Heart right ventricle (tissue), 16 donors: ENCODE measurements at regions not wholly inside any gene's neighbourhood (a gene's known extent, or its start where the extent isn't known, plus 50 kb on each side); places are given as distances from the start of the nearest gene placed in this dataset.
"Not testable (repeated sequence)": the region's sequence is repeated elsewhere in the genome, so short reads cannot be mapped to it uniquely, and the experiment has no call there.

Experiments
- ATAC-seq, 8 donors: fragments of 200-7000 bp; cut with Tn5 transposase; one replicate each; pipeline ENCODE4 v1.9.1; 2020; ENCODE audit warnings: mild to moderate bottlenecking in 8 of 8, moderate library complexity in 8 of 8, moderate number of reproducible peaks in 1 of 8
- DNase-seq, 2 donors: peaks; one replicate each; pipeline ENCODE4 v3.0.0-alpha.2; 2020
- H3K27ac ChIP-seq, 10 donors: fragments of 200-600 bp; sonication (generic) in 2 of 10; one replicate each; pipeline versions ENCODE4 v1.5.0 to v1.8.0; 2020 to 2022; ENCODE audit warnings: mild to moderate bottlenecking in 3 of 10
- H3K27me3 ChIP-seq, 7 donors: fragments of 200-600 bp; one replicate each; pipeline ENCODE4 v1.8.0; 2021 to 2022; ENCODE audit warnings: mild to moderate bottlenecking in 2 of 7
- H3K36me3 ChIP-seq, 9 donors: fragments of 200-600 bp; sonication (generic) in 1 of 9; one replicate each; pipeline versions ENCODE4 v1.5.0 to v1.8.0; 2020 to 2022; ENCODE audit warnings: mild to moderate bottlenecking in 2 of 9
- H3K4me1 ChIP-seq, 9 donors: fragments of 200-600 bp; sonication (generic) in 1 of 9; one replicate each; pipeline versions ENCODE4 v1.5.0 to v1.8.0; 2020 to 2022; ENCODE audit warnings: mild to moderate bottlenecking in 4 of 9
- H3K4me3 ChIP-seq, 10 donors: fragments of 200-600 bp; sonication (generic) in 2 of 10; one replicate each; pipeline versions ENCODE4 v1.5.0 to v1.8.0; 2020 to 2022; ENCODE audit warnings: mild to moderate bottlenecking in 7 of 10, moderate library complexity in 2 of 10
- H3K9me3 ChIP-seq, 11 donors: fragments of 200-600 bp in 10 of 11; sonication (generic) in 2 of 11; one replicate each; pipeline versions ENCODE4 v1.5.0 to v1.8.0; 2013 to 2022; ENCODE audit warnings: mild to moderate bottlenecking in 2 of 11, control low read depth in 1 of 11, moderate library complexity in 1 of 11
- CTCF ChIP-seq, 9 donors: fragments of 200-600 bp; sonication (generic) in 2 of 9; IDR thresholded peaks; one replicate each; pipeline versions ENCODE4 v1.5.0 to v1.8.0; 2021 to 2022; ENCODE audit warnings: antibody characterized with exemption in 9 of 9, mild to moderate bottlenecking in 5 of 9, moderate library complexity in 1 of 9
- WGBS, 2 donors: extraction: QIAGEN DNeasy Blood & Tissue Kit; methylation state at CpG; one replicate each; pipeline ENCODE4 v1.1.7; 2013; ENCODE audit warnings: inconsistent platforms in 1 of 2; 5-methylcytosine and 5-hydroxymethylcytosine counted together
- intact Hi-C, 10 donors: fragments of 100-400 bp; cut with DNase I; formaldehyde crosslinking; loops; one replicate each; pipeline versions ENCODE4 v1.11.1 to v1.14.2; 2022
- donor health status: Arrhythmogenic right ventricular cardiomyopathy.
- donor health status: ischemic (EF 13 %, LVEDD 7.1; RV severe dilation, severe dysfunction).
- donor health status: healthy with polysubstance abuse.
- donor health status: DM: no; HTN: yes; CAD: no.
- donor health status: DM: no; HTN: no; CAD: no.
- donor health status: ischemic (EF 25% LVEDD 6.9; RV normal size, moderate dysfunction).
- donor health status: ischemic (EF 25% LVEDD 5.7; RV mildly dilated, moderate dysfunction).
- donor health status: healthy.
- donor health status: DM: yes; HTN: yes; CAD: no.
- donor health status: Ischemic cardiomyopathy.
- donor health status: ischemic (EF 35%, LVEDD 5.7; RV mildly dilated, moderate dysfunction).
- donor health status: nonischemic (EF 11% LVEDD 7.7; RV severe dilation, severe dysfunction).
- donor health status: DM: yes; HTN: yes; CAD: no.
- donor health status: PGD.
- donor health status: ischemic (EF 29% LVEDD 5.4; RV normal size, mild dysfunction).
- donor health status: nonischemic (EF 23%, LVEDD 6.1; RV moderate dilation, normal function).

GRCh38 chr1:199515261-199515660 lies 512.2 kb upstream of the NR5A2 start:
- intact Hi-C loops: no loop called here
- no peak for TF ChIP-seq CTCF (IDR thresholded peaks at IDR 0.05)
- no peaks in the 10 kb centered on the region for H3K9me3 ChIP-seq
- 76 to 77% methylated on average over 4 of the region's 4 CpGs for WGBS, 2 donors
- H3K27me3 ChIP-seq: no peaks in the 10 kb centered on the region
- DNase-seq (no peak), ATAC-seq (no peak)
- no peak overlapping the region for H3K27ac ChIP-seq
- H3K4me3 ChIP-seq: no peak overlapping the region
- H3K36me3 ChIP-seq: no peaks in the 10 kb centered on the region
- no peaks in the 10 kb centered on the region for H3K4me1 ChIP-seq

- intact Hi-C loops: no loop called here
- no peak for TF ChIP-seq CTCF (IDR thresholded peaks at IDR 0.05)
- Histone ChIP-seq H3K27ac (no peak overlapping the region), H3K9me3 (no peaks in the 10 kb centered on the region), H3K4me1 (no peaks in the 10 kb centered on the region), H3K27me3 (no peaks in the 10 kb centered on the region), H3K4me3 (no peak overlapping the region), H3K36me3 (no peaks in the 10 kb centered on the region)
- 15 to 17% methylated on average over 1 of the region's 1 CpG for WGBS, 2 donors
- no peak for DNase-seq
- ATAC-seq: no peak
Observed at GRCh38 chr1:199522338-199522737, 505.2 kb upstream of the NR5A2 start.

- Histone ChIP-seq H3K4me1 (no peaks in the 10 kb centered on the region), H3K27ac (no peak overlapping the region), H3K9me3 (no peaks in the 10 kb centered on the region), H3K36me3 (no peaks in the 10 kb centered on the region), H3K27me3 (no peaks in the 10 kb centered on the region), H3K4me3 (no peak overlapping the region)
- TF ChIP-seq CTCF (IDR thresholded peaks at IDR 0.05): no peak
- 83 to 85% methylated on average over 2 of the region's 2 CpGs for WGBS, 2 donors
- intact Hi-C loops: no loop called here
- ATAC-seq: no peak
- DNase-seq: no peak
Observed at GRCh38 chr1:199522936-199523335, 504.6 kb upstream of the NR5A2 start.

- DNase-seq (no peak), ATAC-seq (no peak)
- no peaks in the 10 kb centered on the region for H3K27me3 ChIP-seq
- no peaks in the 10 kb centered on the region for H3K36me3 ChIP-seq
- peaks cover 0 to 15% (median 3%) of the 10 kb centered on the region in 11 donors for H3K9me3 ChIP-seq
- no peak overlapping the region for H3K27ac ChIP-seq
- intact Hi-C loops: no loop called here
- TF ChIP-seq CTCF (IDR thresholded peaks at IDR 0.05): no peak
- WGBS, 2 donors: 50 to 71% methylated on average over 1 of the region's 1 CpG
- H3K4me1 ChIP-seq: no peaks in the 10 kb centered on the region
- H3K4me3 ChIP-seq: no peak overlapping the region
Observed at GRCh38 chr1:199529324-199529723, 498.2 kb upstream of the NR5A2 start.

- not testable (repeated sequence) for H3K4me1 ChIP-seq, H3K27ac ChIP-seq, DNase-seq, H3K4me3 ChIP-seq, H3K36me3 ChIP-seq, ATAC-seq, H3K27me3 ChIP-seq
- WGBS, 2 donors: 65 to 68% methylated on average over 4 of the region's 4 CpGs
- H3K9me3 ChIP-seq: peaks cover 0 to 51% (median 23%) of the 10 kb centered on the region in 11 donors
- intact Hi-C loops: loop anchor here in 1 of 10 donors (5.0 kb wide), 1 partner anchor 566 kb away; no protein-coding TSS in a partner anchor
Observed at GRCh38 chr1:199533361-199533760, 494.1 kb upstream of the NR5A2 start.
